Sigmoid colon (tissue), 6 donors: ENCODE measurements at regions not wholly inside any gene's neighbourhood (a gene's known extent, or its start where the extent isn't known, plus 50 kb on each side); places are given as distances from the start of the nearest gene placed in this dataset.

Experiments used
- DNase-seq: peaks from one replicate; pipeline ENCODE4 v3.0.0-alpha.2; 2019
- H3K27ac ChIP-seq, 4 donors: fragments of 200-600 bp; sonication (generic); one replicate each; pipeline ENCODE4 v1.5.1; 2016 to 2019; ENCODE audit warnings: mild to moderate bottlenecking in 1 of 4
- H3K27me3 ChIP-seq, 3 donors: fragments of 200-600 bp; sonication (generic); one replicate each; pipeline ENCODE4 v1.5.1; 2019; ENCODE audit warnings: mild to moderate bottlenecking in 1 of 3
- H3K36me3 ChIP-seq, 4 donors: fragments of 200-600 bp; sonication (generic); one replicate each; pipeline ENCODE4 v1.5.1; 2016 to 2019
- H3K4me1 ChIP-seq, 4 donors: fragments of 200-600 bp; sonication (generic); one replicate each; pipeline ENCODE4 v1.5.1; 2017 to 2019
- H3K4me3 ChIP-seq, 4 donors: fragments of 200-600 bp; sonication (generic); one replicate each; pipeline ENCODE4 v1.5.1; 2017 to 2019; ENCODE audit warnings: mild to moderate bottlenecking in 2 of 4, moderate library complexity in 1 of 4
- H3K9me3 ChIP-seq, 4 donors: fragments of 200-600 bp in 3 of 4; sonication (generic) in 3 of 4; one replicate each; pipeline versions ENCODE4 v1.5.1 to v1.6.1; 2013 to 2019
- CTCF ChIP-seq, 4 experiments: fragments of 450-650 bp in 3 of 4; fragments of 200-600 bp in 1 of 4; IDR thresholded peaks; one replicate each; pipeline ENCODE4 v1.5.1; 2016 to 2019; ENCODE audit warnings: antibody characterized with exemption in 4 of 4, mild to moderate bottlenecking in 3 of 4, moderate library complexity in 2 of 4
- EP300 ChIP-seq, 4 donors: sonication (generic); formaldehyde crosslinking; IDR thresholded peaks; one replicate each; pipeline ENCODE4 v1.6.1; 2017; ENCODE audit warnings: antibody characterized with exemption in 4 of 4
- POLR2A ChIP-seq, 2 donors: fragments of 450-650 bp; IDR thresholded peaks; one replicate each; pipeline ENCODE4 v1.6.1; 2016; ENCODE audit warnings: antibody characterized with exemption in 2 of 2, mild to moderate bottlenecking in 2 of 2, moderate library complexity in 2 of 2
- POLR2AphosphoS5 ChIP-seq, 4 donors: sonication (generic); formaldehyde crosslinking; IDR thresholded peaks; one replicate each; pipeline ENCODE4 v1.6.1; 2017; ENCODE audit warnings: antibody characterized with exemption in 4 of 4
- WGBS, 2 donors: extraction: QIAGEN DNeasy Blood & Tissue Kit; methylation state at CpG; one replicate each; pipeline ENCODE4 v1.1.7; 2013; 5-methylcytosine and 5-hydroxymethylcytosine counted together
- intact Hi-C: fragments of 100-400 bp; cut with DNase I; formaldehyde crosslinking; loops from one replicate; pipeline ENCODE4 v1.15.1; 2023
- donor health status: healthy with polysubstance abuse.
- donor health status: healthy.

- H3K4me1 ChIP-seq: no peaks in the 10 kb centered on the region
- no peak overlapping the region for H3K27ac ChIP-seq
- H3K9me3 ChIP-seq: no peaks in the 10 kb centered on the region
- H3K27me3 ChIP-seq: no peaks in the 10 kb centered on the region
- no peak for TF ChIP-seq CTCF (IDR thresholded peaks at IDR 0.05)
- TF ChIP-seq POLR2A (IDR thresholded peaks at IDR 0.05): no peak
- no peaks in the 10 kb centered on the region for H3K36me3 ChIP-seq
- DNase-seq: no peak
- intact Hi-C loops: no loop called here
- H3K4me3 ChIP-seq: no peak overlapping the region
These were observed 813.5 kb downstream of the LTN1 start for GRCh38 chr21:28179136-28179535.

GRCh38 chr21:28177124-28177523 is 815.6 kb downstream of the LTN1 start:
- no peak for TF ChIP-seq CTCF (IDR thresholded peaks at IDR 0.05)
- TF ChIP-seq POLR2A (IDR thresholded peaks at IDR 0.05): no peak
- no peak for TF ChIP-seq EP300 (IDR thresholded peaks at IDR 0.05)
- no peak for TF ChIP-seq POLR2AphosphoS5 (IDR thresholded peaks at IDR 0.05)
- 52 to 74% methylated on average over 1 of the region's 1 CpG for WGBS, 2 donors
- intact Hi-C loops: no loop called here

GRCh38 chr21:28174701-28175100 is 818.0 kb downstream of the LTN1 start:
- Histone ChIP-seq H3K9me3 (no peaks in the 10 kb centered on the region), H3K4me3 (no peak overlapping the region), H3K36me3 (no peaks in the 10 kb centered on the region), H3K4me1 (no peaks in the 10 kb centered on the region), H3K27me3 (no peaks in the 10 kb centered on the region), H3K27ac (no peak overlapping the region)
- intact Hi-C loops: no loop called here
- DNase-seq: no peak
- no peak for TF ChIP-seq EP300 (IDR thresholded peaks at IDR 0.05)
- no peak for TF ChIP-seq CTCF (IDR thresholded peaks at IDR 0.05)
- TF ChIP-seq POLR2AphosphoS5 (IDR thresholded peaks at IDR 0.05): no peak
- TF ChIP-seq POLR2A (IDR thresholded peaks at IDR 0.05): no peak

More at GRCh38 chr21:28177124-28177523, 815.6 kb downstream of the LTN1 start:
- H3K36me3 ChIP-seq: no peaks in the 10 kb centered on the region
- H3K9me3 ChIP-seq: no peaks in the 10 kb centered on the region
- H3K27ac ChIP-seq: no peak overlapping the region
- no peaks in the 10 kb centered on the region for H3K4me1 ChIP-seq
- no peaks in the 10 kb centered on the region for H3K27me3 ChIP-seq
- DNase-seq: no peak
- no peak overlapping the region for H3K4me3 ChIP-seq

- 83 to 90% methylated on average over 2 of the region's 2 CpGs for WGBS, 2 donors
- Histone ChIP-seq H3K27me3 (no peaks in the 10 kb centered on the region), H3K27ac (no peak overlapping the region), H3K9me3 (no peaks in the 10 kb centered on the region), H3K4me3 (no peak overlapping the region), H3K4me1 (no peaks in the 10 kb centered on the region), H3K36me3 (no peaks in the 10 kb centered on the region)
- DNase-seq: no peak
- no peak for TF ChIP-seq POLR2AphosphoS5 (IDR thresholded peaks at IDR 0.05)
- no peak for TF ChIP-seq CTCF (IDR thresholded peaks at IDR 0.05)
- intact Hi-C loops: no loop called here
These were observed 818.7 kb downstream of the LTN1 start for GRCh38 chr21:28174006-28174405.

- no peaks in the 10 kb centered on the region for H3K27me3 ChIP-seq
- no peak for DNase-seq
- no peak for TF ChIP-seq EP300 (IDR thresholded peaks at IDR 0.05)
- no peak for TF ChIP-seq POLR2A (IDR thresholded peaks at IDR 0.05)
- no peak for TF ChIP-seq POLR2AphosphoS5 (IDR thresholded peaks at IDR 0.05)
- TF ChIP-seq CTCF (IDR thresholded peaks at IDR 0.05): no peak
- no peaks in the 10 kb centered on the region for H3K4me1 ChIP-seq
- H3K27ac ChIP-seq: no peak overlapping the region
- H3K9me3 ChIP-seq: no peaks in the 10 kb centered on the region
- 93 to 96% methylated on average over 2 of the region's 2 CpGs for WGBS, 2 donors
- no peak overlapping the region for H3K4me3 ChIP-seq
- no peaks in the 10 kb centered on the region for H3K36me3 ChIP-seq
- intact Hi-C loops: no loop called here
These were observed 820.3 kb downstream of the LTN1 start for GRCh38 chr21:28172376-28172775.
